CD4-positive, alpha-beta T cell (primary cell): ENCODE measurements at regions not wholly inside any gene's neighbourhood (a gene's known extent, or its start where the extent isn't known, plus 50 kb on each side); places are given as distances from the start of the nearest gene placed in this dataset.

Source experiments
- ATAC-seq: fragments of 200-7000 bp; cut with Tn5 transposase; one replicate; pipeline ENCODE4 v1.10.0; 2022; ENCODE audit warnings: mild to moderate bottlenecking; ENCODE audit not compliant: poor library complexity
- CTCF ChIA-PET: fragments of 350-600 bp; sonication (Branson Sonifier 250); formaldehyde crosslinking; loops from one replicate; lab custom pipeline; 2021; ENCODE audit warnings: antibody characterized with exemption, inconsistent platforms; lab: Charles Lee
- POLR2A ChIA-PET: fragments of 350-600 bp; sonication (Branson Sonifier 250); formaldehyde crosslinking; loops from one replicate; lab custom pipeline; 2021; ENCODE audit warnings: antibody characterized with exemption, inconsistent platforms; lab: Charles Lee
- DNase-seq, 14 experiments: peaks; one replicate each; pipeline ENCODE4 v3.0.0-alpha.2; 2013 to 2020; ENCODE audit warnings: mixed read lengths in 2 of 14
- H3K27ac ChIP-seq, 2 donors: one replicate each; pipeline versions ENCODE4 v1.5.1 to v1.7.0; 2013; ENCODE audit warnings: low read length in 2 of 2, low read depth in 1 of 2, mild to moderate bottlenecking in 1 of 2
- H3K27me3 ChIP-seq, 2 experiments: 1 replicate in 1 of 2; 2 replicates in 1 of 2; pipeline versions ENCODE4 v1.6.1 to v1.7.0; 2013; ENCODE audit warnings: low read length in 2 of 2, control low read depth in 1 of 2, mild to moderate bottlenecking in 1 of 2, moderate library complexity in 1 of 2; ENCODE audit not compliant: insufficient read depth in 2 of 2, control insufficient read depth in 1 of 2
- H3K36me3 ChIP-seq: one replicate; pipeline ENCODE4 v1.6.1; 2013; ENCODE audit warnings: low read length, control low read depth; ENCODE audit not compliant: insufficient read depth
- H3K4me1 ChIP-seq: one replicate; pipeline ENCODE4 v1.6.1; 2013; ENCODE audit warnings: low read length, control low read depth; ENCODE audit not compliant: insufficient read depth
- H3K4me3 ChIP-seq: one replicate; pipeline ENCODE4 v1.5.1; 2013; ENCODE audit warnings: mild to moderate bottlenecking, low read length, moderate library complexity
- H3K9me3 ChIP-seq, 2 experiments: 1 replicate in 1 of 2; 2 replicates in 1 of 2; pipeline versions ENCODE4 v1.6.1 to v1.7.0; 2013; ENCODE audit warnings: low read length in 2 of 2, mild to moderate bottlenecking in 2 of 2, control low read depth in 1 of 2, moderate library complexity in 1 of 2; ENCODE audit not compliant: control insufficient read depth in 1 of 2, insufficient read depth in 1 of 2
- H3K27ac Mint-ChIP-seq: one replicate; pipeline ENCODE4 v1.8.0; 2020; ENCODE audit warnings: mixed read lengths
- H3K27me3 Mint-ChIP-seq: one replicate; pipeline ENCODE4 v1.8.0; 2021; ENCODE audit warnings: mixed read lengths
- H3K36me3 Mint-ChIP-seq: one replicate; pipeline ENCODE4 v1.8.0; 2021; ENCODE audit warnings: low read depth, mixed read lengths
- H3K4me1 Mint-ChIP-seq: one replicate; pipeline ENCODE4 v1.8.0; 2021; ENCODE audit warnings: low read depth, mixed read lengths
- H3K4me3 Mint-ChIP-seq: one replicate; pipeline ENCODE4 v1.8.0; 2020; ENCODE audit warnings: mild to moderate bottlenecking, mixed read lengths
- H3K9me3 Mint-ChIP-seq: one replicate; pipeline ENCODE4 v1.8.0; 2020; ENCODE audit warnings: mixed read lengths
- CTCF ChIP-seq: fragments of 200-600 bp; IDR thresholded peaks from one replicate; pipeline ENCODE4 v1.8.0; 2022; ENCODE audit warnings: antibody characterized with exemption, mild to moderate bottlenecking
- intact Hi-C, 2 experiments: fragments of 100-400 bp; cut with DNase I in 1 of 2; cut with micrococcal nuclease in 1 of 2; formaldehyde crosslinking; loops; one replicate each; pipeline versions ENCODE4 v1.15.1 to v1.9.0; 2023 to 2025; cut with DNase I, micrococcal nuclease

GRCh38 chr4:19033816-19034733, 1012.5 kb upstream of the LCORL start:
- no peak for ATAC-seq
- no peaks in the 10 kb centered on the region for H3K4me1 Mint-ChIP-seq
- H3K27ac Mint-ChIP-seq: no peak overlapping the region
- no peaks in the 10 kb centered on the region for H3K36me3 Mint-ChIP-seq
- H3K27me3 Mint-ChIP-seq: no peaks in the 10 kb centered on the region
- TF ChIP-seq CTCF: no peak
- H3K9me3 Mint-ChIP-seq: peaks cover 6% of the 10 kb centered on the region
- Histone ChIP-seq H3K4me1 (no peaks in the 10 kb centered on the region), H3K27ac (no peak overlapping the region), H3K27me3 (no peaks in the 10 kb centered on the region), H3K36me3 (no peaks in the 10 kb centered on the region), H3K9me3 (no peaks in the 10 kb centered on the region), H3K4me3 (no peak overlapping the region)
- ChIA-PET POLR2A (no interaction called here), CTCF (no interaction called here)
- intact Hi-C loops: no loop called here
- no peak overlapping the region for H3K4me3 Mint-ChIP-seq
- no peak for DNase-seq

- no peaks in the 10 kb centered on the region for H3K4me1 ChIP-seq
- H3K36me3 ChIP-seq: no peaks in the 10 kb centered on the region
- no peak for TF ChIP-seq CTCF
- Mint-ChIP-seq H3K27ac (no peak overlapping the region), H3K27me3 (no peaks in the 10 kb centered on the region), H3K36me3 (no peaks in the 10 kb centered on the region), H3K4me3 (no peak overlapping the region), H3K9me3 (peaks cover 8% of the 10 kb centered on the region), H3K4me1 (no peaks in the 10 kb centered on the region)
- intact Hi-C loops: no loop called here
- DNase-seq (no peak), ATAC-seq (no peak)
- no peak overlapping the region for H3K4me3 ChIP-seq
- CTCF ChIA-PET: no interaction called here
- no peak overlapping the region for H3K27ac ChIP-seq
- POLR2A ChIA-PET: no interaction called here
- no peaks in the 10 kb centered on the region for H3K9me3 ChIP-seq
- H3K27me3 ChIP-seq: no peaks in the 10 kb centered on the region
Observed at GRCh38 chr4:19030536-19030935, 1009.0 kb upstream of the LCORL start.

GRCh38 chr4:19030048-19030447, 1008.5 kb upstream of the LCORL start:
- no peak overlapping the region for H3K4me3 Mint-ChIP-seq
- no peaks in the 10 kb centered on the region for H3K36me3 ChIP-seq
- no peak overlapping the region for H3K4me3 ChIP-seq
- intact Hi-C loops: no loop called here
- no peaks in the 10 kb centered on the region for H3K4me1 Mint-ChIP-seq
- ChIA-PET POLR2A (no interaction called here), CTCF (no interaction called here)
- no peaks in the 10 kb centered on the region for H3K36me3 Mint-ChIP-seq
- no peaks in the 10 kb centered on the region for H3K27me3 ChIP-seq
- no peak for TF ChIP-seq CTCF
- DNase-seq (no peak), ATAC-seq (no peak)
- no peaks in the 10 kb centered on the region for H3K9me3 ChIP-seq
- H3K27ac ChIP-seq: no peak overlapping the region
- peaks cover 8% of the 10 kb centered on the region for H3K9me3 Mint-ChIP-seq
- H3K4me1 ChIP-seq: no peaks in the 10 kb centered on the region
- H3K27me3 Mint-ChIP-seq: no peaks in the 10 kb centered on the region
- H3K27ac Mint-ChIP-seq: no peak overlapping the region
